ENCODE measurements at regions not wholly inside any gene's neighbourhood (a gene's known extent, or its start where the extent isn't known, plus 50 kb on each side); places are given as distances from the start of the nearest gene placed in this dataset.

- DNase-seq (ENCODE audit: low read depth): no peak
- in situ Hi-C loops (cut with HindIII; ENCODE audit: low pct_unique_long_range_greater_than_20kb, low sequenced_read_pairs): no loop called here
These were observed 50.3 kb downstream of the NAV1 start for GRCh38 chr1:201589186-201589585.

- in situ Hi-C loops (cut with HindIII; ENCODE audit: low pct_unique_long_range_greater_than_20kb, low sequenced_read_pairs): no loop called here
- DNase-seq (ENCODE audit: low read depth): no peak
These were observed 51.5 kb downstream of the NAV1 start for GRCh38 chr1:201590474-201590873.

- no peak for DNase-seq (ENCODE audit: low read depth)
- in situ Hi-C loops (cut with HindIII; ENCODE audit: low pct_unique_long_range_greater_than_20kb, low sequenced_read_pairs): no loop called here
These were observed 52.4 kb downstream of the NAV1 start for GRCh38 chr1:201591348-201591747.

- no peak for DNase-seq (ENCODE audit: low read depth)
These were observed 53.1 kb downstream of the NAV1 start for GRCh38 chr1:201591981-201592380.

GRCh38 chr1:201593200-201593921, 54.4 kb downstream of the NAV1 start:
- in situ Hi-C loops (cut with HindIII; ENCODE audit: low pct_unique_long_range_greater_than_20kb, low sequenced_read_pairs): no loop called here
- peak; percentile 91 for DNase-seq (ENCODE audit: low read depth)

More at GRCh38 chr1:201591981-201592380, 53.1 kb downstream of the NAV1 start:
- in situ Hi-C loops (cut with HindIII; ENCODE audit: low pct_unique_long_range_greater_than_20kb, low sequenced_read_pairs): no loop called here

- DNase-seq (ENCODE audit: low read depth): peak; percentile 33
- in situ Hi-C loops (cut with HindIII; ENCODE audit: low pct_unique_long_range_greater_than_20kb, low sequenced_read_pairs): no loop called here
These were observed 55.8 kb downstream of the NAV1 start for GRCh38 chr1:201594575-201595245.

- in situ Hi-C loops (cut with HindIII; ENCODE audit: low pct_unique_long_range_greater_than_20kb, low sequenced_read_pairs): no loop called here
- no peak for DNase-seq (ENCODE audit: low read depth)
These were observed 56.5 kb downstream of the NAV1 start for GRCh38 chr1:201595381-201595780.

GRCh38 chr1:201596101-201596868, 57.4 kb downstream of the NAV1 start:
- DNase-seq (ENCODE audit: low read depth): no peak
- in situ Hi-C loops (cut with HindIII; ENCODE audit: low pct_unique_long_range_greater_than_20kb, low sequenced_read_pairs): no loop called here

GRCh38 chr1:201597551-201598230, 58.8 kb downstream of the NAV1 start:
- in situ Hi-C loops (cut with HindIII; ENCODE audit: low pct_unique_long_range_greater_than_20kb, low sequenced_read_pairs): no loop called here
- peak; percentile 84 for DNase-seq (ENCODE audit: low read depth)

GRCh38 chr1:201598396-201598795, 59.5 kb downstream of the NAV1 start:
- in situ Hi-C loops (cut with HindIII; ENCODE audit: low pct_unique_long_range_greater_than_20kb, low sequenced_read_pairs): no loop called here
- no peak for DNase-seq (ENCODE audit: low read depth)

GRCh38 chr1:201598973-201599372, 60.0 kb downstream of the NAV1 start:
- in situ Hi-C loops (cut with HindIII; ENCODE audit: low pct_unique_long_range_greater_than_20kb, low sequenced_read_pairs): no loop called here
- DNase-seq (ENCODE audit: low read depth): no peak

- DNase-seq (ENCODE audit: low read depth): no peak
- in situ Hi-C loops (cut with HindIII; ENCODE audit: low pct_unique_long_range_greater_than_20kb, low sequenced_read_pairs): no loop called here
These were observed 60.6 kb downstream of the NAV1 start for GRCh38 chr1:201599548-201599947.

GRCh38 chr1:201602413-201603265, 63.7 kb downstream of the NAV1 start:
- DNase-seq (ENCODE audit: low read depth): peak; percentile 86
- in situ Hi-C loops (cut with HindIII; ENCODE audit: low pct_unique_long_range_greater_than_20kb, low sequenced_read_pairs): no loop called here

GRCh38 chr1:201603613-201604232, 64.8 kb downstream of the NAV1 start:
- in situ Hi-C loops (cut with HindIII; ENCODE audit: low pct_unique_long_range_greater_than_20kb, low sequenced_read_pairs): no loop called here
- DNase-seq (ENCODE audit: low read depth): peak; percentile 96

- no peak for DNase-seq (ENCODE audit: low read depth)
- in situ Hi-C loops (cut with HindIII; ENCODE audit: low pct_unique_long_range_greater_than_20kb, low sequenced_read_pairs): no loop called here
These were observed 66.6 kb downstream of the NAV1 start for GRCh38 chr1:201605385-201606010.

GRCh38 chr1:201606096-201606495, 67.2 kb downstream of the NAV1 start:
- no peak for DNase-seq (ENCODE audit: low read depth)
- in situ Hi-C loops (cut with HindIII; ENCODE audit: low pct_unique_long_range_greater_than_20kb, low sequenced_read_pairs): no loop called here

- DNase-seq (ENCODE audit: low read depth): no peak
- in situ Hi-C loops (cut with HindIII; ENCODE audit: low pct_unique_long_range_greater_than_20kb, low sequenced_read_pairs): no loop called here
These were observed 67.7 kb downstream of the NAV1 start for GRCh38 chr1:201606623-201607022.
